ENCODE measurements at regions not wholly inside any gene's neighbourhood (a gene's known extent, or its start where the extent isn't known, plus 50 kb on each side); places are given as distances from the start of the nearest gene placed in this dataset.

- Mint-ChIP-seq H3K4me1 (peaks cover 21% of the 10 kb centered on the region), H3K27me3 (ENCODE audit: low read depth) (peaks cover 4% of the 10 kb centered on the region), H3K27ac (no peak overlapping the region), H3K4me3 (no peak overlapping the region), H3K36me3 (peaks cover 22% of the 10 kb centered on the region), H3K9me3 (peaks cover 34% of the 10 kb centered on the region)
- DNase-seq (ENCODE audit: low spot score) (no peak), ATAC-seq (no peak)
- POLR2A ChIA-PET = no interaction called here
- no peak for TF ChIP-seq RELA (CRISPR knock-in tag; IDR thresholded peaks at IDR 0.05; ENCODE audit: borderline replicate concordance)
- TF ChIP-seq ZBTB21 (CRISPR knock-in tag; IDR thresholded peaks at IDR 0.05; ENCODE audit: borderline replicate concordance) = no peak
- TF ChIP-seq E2F4 (CRISPR knock-in tag; IDR thresholded peaks at IDR 0.05; ENCODE audit: borderline replicate concordance, low read depth) = no peak
- TF ChIP-seq SOX15 (CRISPR knock-in tag; IDR thresholded peaks at IDR 0.05) = no peak
- TF ChIP-seq E2F1 (CRISPR knock-in tag; IDR thresholded peaks at IDR 0.05) = no peak
- TF ChIP-seq FOXJ3 (CRISPR knock-in tag; IDR thresholded peaks at IDR 0.05; ENCODE audit: borderline replicate concordance) = no peak
- TF ChIP-seq USF2 (CRISPR knock-in tag; IDR thresholded peaks at IDR 0.05) = no peak
- no peak for TF ChIP-seq HMGA2 (CRISPR knock-in tag; IDR thresholded peaks at IDR 0.05)
- TF ChIP-seq TCF7 (CRISPR knock-in tag; IDR thresholded peaks at IDR 0.05; ENCODE audit: low read depth) = no peak
- no peak for TF ChIP-seq MAX (CRISPR knock-in tag; IDR thresholded peaks at IDR 0.05)
- no peak for TF ChIP-seq TEAD4 (CRISPR knock-in tag; IDR thresholded peaks at IDR 0.05)
- no peak for TF ChIP-seq ATF6 (CRISPR knock-in tag; IDR thresholded peaks at IDR 0.05)
- no peak for TF ChIP-seq ZNF219 (CRISPR knock-in tag; IDR thresholded peaks at IDR 0.05; ENCODE audit: borderline replicate concordance)
- TF ChIP-seq NFE2L1 (CRISPR knock-in tag; IDR thresholded peaks at IDR 0.05) = no peak
- no peak for TF ChIP-seq ELF4 (CRISPR knock-in tag; IDR thresholded peaks at IDR 0.05; ENCODE audit: low read depth)
- TF ChIP-seq TEAD1 (CRISPR knock-in tag; IDR thresholded peaks at IDR 0.05) = no peak
- no peak for TF ChIP-seq GTF2I (CRISPR knock-in tag; conservative IDR thresholded peaks at IDR 0.05)
- no peak for TF ChIP-seq NR1H2 (CRISPR knock-in tag; IDR thresholded peaks at IDR 0.05)
- TF ChIP-seq USF1 (CRISPR knock-in tag; IDR thresholded peaks at IDR 0.05) = no peak
- no peak for TF ChIP-seq KAT7 (CRISPR knock-in tag; IDR thresholded peaks at IDR 0.05; ENCODE audit: borderline replicate concordance)
- CTCF ChIA-PET = no interaction called here
These were observed 263.5 kb downstream of the FOXG1 start for GRCh38 chr14:29030121-29030520.

- CTCF ChIA-PET = no interaction called here
- no peak for DNase-seq (ENCODE audit: low spot score)
- Mint-ChIP-seq H3K36me3 (peaks cover 21% of the 10 kb centered on the region), H3K4me1 (peaks cover 21% of the 10 kb centered on the region), H3K27me3 (ENCODE audit: low read depth) (peaks cover 4% of the 10 kb centered on the region), H3K27ac (no peak overlapping the region), H3K9me3 (peaks cover 26% of the 10 kb centered on the region), H3K4me3 (no peak overlapping the region)
- no peak for ATAC-seq
- POLR2A ChIA-PET = no interaction called here
- TF ChIP-seq SP1 (CRISPR knock-in tag; conservative IDR thresholded peaks at IDR 0.05) (no peak), GTF2I (CRISPR knock-in tag; conservative IDR thresholded peaks at IDR 0.05) (no peak), ESRRA (CRISPR knock-in tag; IDR thresholded peaks at IDR 0.05; ENCODE audit: borderline replicate concordance) (no peak), CDX4 (CRISPR knock-in tag; IDR thresholded peaks at IDR 0.05; ENCODE audit: borderline replicate concordance) (no peak), CREM (CRISPR knock-in tag; IDR thresholded peaks at IDR 0.05) (no peak), ZNF423 (CRISPR knock-in tag; IDR thresholded peaks at IDR 0.05) (no peak), FOXP4 (CRISPR knock-in tag; IDR thresholded peaks at IDR 0.05) (no peak), ATF3 (CRISPR knock-in tag; conservative IDR thresholded peaks at IDR 0.05) (no peak), ZNF317 (CRISPR knock-in tag; IDR thresholded peaks at IDR 0.05; ENCODE audit: borderline replicate concordance, low read depth) (no peak), CBFB (CRISPR knock-in tag; IDR thresholded peaks at IDR 0.05; ENCODE audit: low read depth) (no peak)
These were observed 264.4 kb downstream of the FOXG1 start for GRCh38 chr14:29030970-29031369.

Data from WTC11 (cell line).